ENCODE measurements at regions not wholly inside any gene's neighbourhood (a gene's known extent, or its start where the extent isn't known, plus 50 kb on each side); places are given as distances from the start of the nearest gene placed in this dataset.

DNA sequence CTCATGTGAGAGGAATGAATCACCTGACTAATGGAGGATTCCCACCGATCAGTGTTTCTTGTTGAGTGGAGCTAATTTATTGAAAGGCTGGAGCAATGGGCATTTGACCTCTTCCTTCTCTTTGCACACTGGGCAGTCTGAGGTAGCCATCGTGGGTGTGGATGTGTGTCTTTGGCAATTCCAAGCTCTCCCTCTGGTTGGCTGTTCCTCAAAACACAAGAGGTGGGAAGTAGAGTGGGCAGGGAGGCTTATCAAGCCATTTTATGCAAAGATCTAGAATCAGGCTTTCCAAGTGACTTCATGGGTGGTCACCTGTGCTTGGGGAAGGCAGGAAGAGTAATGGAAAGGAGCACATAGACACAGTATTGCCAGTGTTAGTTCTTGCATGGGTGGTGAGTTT, 154.8 kb downstream of the INSIG2 start:
- Histone ChIP-seq H3K9me3 (ENCODE audit: control insufficient read depth in 3 of 3, low read length in 3 of 3) (no peaks in the 10 kb centered on the region), H3K4me3 (ENCODE audit: low read length in 3 of 3) (no peak overlapping the region), H3K27me3 (ENCODE audit: control insufficient read depth in 3 of 3, insufficient read depth in 3 of 3, low read length in 3 of 3) (peaks cover 0 to 7% (median 0%) of the 10 kb centered on the region in 3 donors), H3K36me3 (ENCODE audit: control insufficient read depth in 3 of 3, insufficient read depth in 3 of 3, low read length in 3 of 3) (no peaks in the 10 kb centered on the region), H3K4me1 (ENCODE audit: control insufficient read depth in 3 of 3, insufficient read depth in 3 of 3, low read length in 3 of 3) (no peaks in the 10 kb centered on the region), H3K27ac (ENCODE audit: low read depth, low read length) (no peak overlapping the region), H3K9ac (ENCODE audit: low read depth in 1 of 3, low read length in 3 of 3) (no peak overlapping the region)

- no peaks in the 10 kb centered on the region for H3K4me1 ChIP-seq (ENCODE audit: control insufficient read depth in 3 of 3, insufficient read depth in 3 of 3, low read length in 3 of 3)
- H3K4me3 ChIP-seq (ENCODE audit: low read length in 3 of 3): no peak overlapping the region
- peaks cover 0 to 7% (median 0%) of the 10 kb centered on the region in 3 donors for H3K27me3 ChIP-seq (ENCODE audit: control insufficient read depth in 3 of 3, insufficient read depth in 3 of 3, low read length in 3 of 3)
- H3K9ac ChIP-seq (ENCODE audit: low read depth in 1 of 3, low read length in 3 of 3): no peak overlapping the region
- no peaks in the 10 kb centered on the region for H3K36me3 ChIP-seq (ENCODE audit: control insufficient read depth in 3 of 3, insufficient read depth in 3 of 3, low read length in 3 of 3)
- no peak overlapping the region for H3K27ac ChIP-seq (ENCODE audit: low read depth, low read length)
- H3K9me3 ChIP-seq (ENCODE audit: control insufficient read depth in 3 of 3, low read length in 3 of 3): no peaks in the 10 kb centered on the region
These were observed 153.9 kb downstream of the INSIG2 start for GRCh38 chr2:118242216-118242615.

DNA sequence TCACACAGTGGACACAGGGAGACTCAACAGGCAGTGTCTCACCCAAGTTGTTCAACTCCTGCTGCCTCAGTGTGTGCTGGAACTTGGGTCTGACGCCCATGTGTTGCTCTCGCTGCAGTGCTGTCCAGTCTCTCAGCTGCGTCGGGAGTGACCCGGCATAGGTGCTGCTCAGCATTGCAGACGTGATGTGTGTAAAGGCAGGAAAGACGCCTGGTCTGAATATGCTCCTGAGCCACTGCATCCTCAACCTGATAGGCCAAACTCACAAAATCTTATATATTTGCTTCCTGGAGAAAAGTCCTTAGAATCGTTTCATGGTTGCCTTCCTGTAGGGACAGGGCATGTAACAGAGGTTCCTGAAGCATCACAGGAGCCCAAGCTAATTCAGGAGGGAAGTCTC, 152.9 kb downstream of the INSIG2 start:
- H3K27ac ChIP-seq (ENCODE audit: low read depth, low read length): no peak overlapping the region
- no peak overlapping the region for H3K4me3 ChIP-seq (ENCODE audit: low read length in 3 of 3)
- H3K27me3 ChIP-seq (ENCODE audit: control insufficient read depth in 3 of 3, insufficient read depth in 3 of 3, low read length in 3 of 3): peaks cover 0 to 7% (median 0%) of the 10 kb centered on the region in 3 donors
- H3K9me3 ChIP-seq (ENCODE audit: control insufficient read depth in 3 of 3, low read length in 3 of 3): no peaks in the 10 kb centered on the region
- no peaks in the 10 kb centered on the region for H3K36me3 ChIP-seq (ENCODE audit: control insufficient read depth in 3 of 3, insufficient read depth in 3 of 3, low read length in 3 of 3)
- H3K9ac ChIP-seq (ENCODE audit: low read depth in 1 of 3, low read length in 3 of 3): no peak overlapping the region
- H3K4me1 ChIP-seq (ENCODE audit: control insufficient read depth in 3 of 3, insufficient read depth in 3 of 3, low read length in 3 of 3): no peaks in the 10 kb centered on the region

DNA sequence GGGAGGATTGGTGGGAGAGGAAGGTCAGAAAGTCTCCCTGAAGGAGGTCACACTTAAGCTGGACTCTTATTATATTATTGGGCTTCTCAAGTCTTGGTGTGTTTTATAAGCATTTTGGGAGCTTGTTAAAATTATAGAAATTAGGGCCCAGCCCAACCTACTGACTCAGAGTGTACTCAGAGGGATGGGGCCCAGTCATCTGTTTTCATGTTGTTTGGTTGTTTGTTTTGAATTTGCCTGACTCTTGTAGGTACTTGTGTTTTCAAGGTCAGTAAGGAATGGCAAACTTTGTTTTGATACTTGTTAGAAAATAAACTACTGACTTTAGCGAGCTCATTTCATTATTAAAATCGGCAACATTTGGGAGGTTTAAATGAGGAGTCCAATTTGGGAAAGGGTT, 152.0 kb downstream of the INSIG2 start:
- no peak overlapping the region for H3K27ac ChIP-seq (ENCODE audit: low read depth, low read length)
- no peak overlapping the region for H3K9ac ChIP-seq (ENCODE audit: low read depth in 1 of 3, low read length in 3 of 3)
- H3K36me3 ChIP-seq (ENCODE audit: control insufficient read depth in 3 of 3, insufficient read depth in 3 of 3, low read length in 3 of 3): no peaks in the 10 kb centered on the region
- no peaks in the 10 kb centered on the region for H3K4me1 ChIP-seq (ENCODE audit: control insufficient read depth in 3 of 3, insufficient read depth in 3 of 3, low read length in 3 of 3)
- H3K27me3 ChIP-seq (ENCODE audit: control insufficient read depth in 3 of 3, insufficient read depth in 3 of 3, low read length in 3 of 3): peaks cover 0 to 7% (median 0%) of the 10 kb centered on the region in 3 donors
- no peak overlapping the region for H3K4me3 ChIP-seq (ENCODE audit: low read length in 3 of 3)
- no peaks in the 10 kb centered on the region for H3K9me3 ChIP-seq (ENCODE audit: control insufficient read depth in 3 of 3, low read length in 3 of 3)

DNA sequence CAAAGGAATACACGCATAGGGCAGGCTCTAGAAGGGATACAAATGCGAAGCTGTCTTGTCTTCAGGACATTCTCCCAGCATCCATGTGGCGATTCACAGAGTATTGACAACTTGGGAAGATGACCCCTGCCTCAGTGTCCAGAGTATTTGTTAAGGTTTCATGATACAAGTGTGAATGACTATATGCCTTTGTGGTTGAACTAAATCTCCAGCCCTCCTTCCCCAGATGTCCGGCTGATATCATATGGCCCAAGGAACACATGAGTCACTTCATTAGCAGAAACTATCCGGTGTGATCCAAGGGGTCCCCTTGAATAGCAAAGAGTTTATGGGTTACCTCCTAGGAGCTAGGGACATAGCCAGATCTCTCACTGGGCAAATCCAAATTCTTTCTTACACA, 151.0 kb downstream of the INSIG2 start:
- Histone ChIP-seq H3K27me3 (ENCODE audit: control insufficient read depth in 3 of 3, insufficient read depth in 3 of 3, low read length in 3 of 3) (peaks cover 0 to 7% (median 0%) of the 10 kb centered on the region in 3 donors), H3K4me1 (ENCODE audit: control insufficient read depth in 3 of 3, insufficient read depth in 3 of 3, low read length in 3 of 3) (no peaks in the 10 kb centered on the region), H3K27ac (ENCODE audit: low read depth, low read length) (no peak overlapping the region), H3K9ac (ENCODE audit: low read depth in 1 of 3, low read length in 3 of 3) (no peak overlapping the region), H3K9me3 (ENCODE audit: control insufficient read depth in 3 of 3, low read length in 3 of 3) (no peaks in the 10 kb centered on the region), H3K36me3 (ENCODE audit: control insufficient read depth in 3 of 3, insufficient read depth in 3 of 3, low read length in 3 of 3) (no peaks in the 10 kb centered on the region), H3K4me3 (ENCODE audit: low read length in 3 of 3) (no peak overlapping the region)

DNA sequence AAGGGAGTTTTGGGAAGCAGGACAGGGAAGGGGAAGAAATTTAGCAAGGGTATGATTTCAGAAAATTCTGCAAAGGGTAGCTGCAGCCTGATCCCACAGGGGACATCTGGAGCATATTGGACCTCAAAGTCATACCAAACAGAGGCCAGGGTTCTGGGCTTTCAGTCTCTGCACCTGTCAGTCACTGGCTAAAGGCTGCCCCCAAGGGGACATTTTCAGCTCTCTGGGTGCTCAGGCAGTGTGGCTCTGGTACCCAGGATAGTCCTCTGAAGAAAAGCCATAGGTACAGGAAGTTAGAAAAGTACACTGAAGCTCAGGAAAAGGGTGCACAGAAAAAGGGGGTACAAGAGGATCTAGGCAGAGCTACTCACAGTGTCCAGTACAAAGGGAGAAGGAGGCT, 149.2 kb downstream of the INSIG2 start:
- H3K4me3 ChIP-seq (ENCODE audit: low read length in 3 of 3): no peak overlapping the region
- no peaks in the 10 kb centered on the region for H3K4me1 ChIP-seq (ENCODE audit: control insufficient read depth in 3 of 3, insufficient read depth in 3 of 3, low read length in 3 of 3)
- H3K27ac ChIP-seq (ENCODE audit: low read depth, low read length): no peak overlapping the region
- H3K9ac ChIP-seq (ENCODE audit: low read depth in 1 of 3, low read length in 3 of 3): no peak overlapping the region
- H3K36me3 ChIP-seq (ENCODE audit: control insufficient read depth in 3 of 3, insufficient read depth in 3 of 3, low read length in 3 of 3): no peaks in the 10 kb centered on the region
- H3K27me3 ChIP-seq (ENCODE audit: control insufficient read depth in 3 of 3, insufficient read depth in 3 of 3, low read length in 3 of 3): peaks cover 0 to 2% (median 0%) of the 10 kb centered on the region in 3 donors
- H3K9me3 ChIP-seq (ENCODE audit: control insufficient read depth in 3 of 3, low read length in 3 of 3): no peaks in the 10 kb centered on the region

DNA sequence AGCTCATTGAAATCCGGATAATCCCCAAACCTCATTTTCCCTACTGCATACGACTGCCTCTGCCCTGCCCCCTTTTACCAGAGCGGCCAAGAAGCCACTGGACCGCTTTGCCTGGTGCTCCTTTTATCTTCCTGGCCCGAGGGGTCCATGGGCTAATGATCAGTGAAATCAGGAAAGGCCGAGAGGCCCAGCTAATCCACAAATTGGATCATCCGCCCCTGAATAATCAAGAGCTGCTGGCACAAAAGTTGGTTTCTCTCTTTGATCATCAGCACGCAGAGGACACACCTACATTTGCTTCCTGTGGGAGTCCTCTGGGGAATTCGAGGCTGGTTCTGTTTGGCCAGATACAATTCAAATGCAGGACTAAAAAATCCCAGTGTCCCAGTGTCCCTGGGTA, 144.5 kb downstream of the INSIG2 start:
- Histone ChIP-seq H3K36me3 (ENCODE audit: control insufficient read depth in 3 of 3, insufficient read depth in 3 of 3, low read length in 3 of 3) (no peaks in the 10 kb centered on the region), H3K9me3 (ENCODE audit: control insufficient read depth in 3 of 3, low read length in 3 of 3) (no peaks in the 10 kb centered on the region), H3K27me3 (ENCODE audit: control insufficient read depth in 3 of 3, insufficient read depth in 3 of 3, low read length in 3 of 3) (peaks cover 0 to 5% (median 2%) of the 10 kb centered on the region in 3 donors), H3K9ac (ENCODE audit: low read depth in 1 of 3, low read length in 3 of 3) (no peak overlapping the region), H3K4me3 (ENCODE audit: low read length in 3 of 3) (no peak overlapping the region), H3K27ac (ENCODE audit: low read depth, low read length) (no peak overlapping the region), H3K4me1 (ENCODE audit: control insufficient read depth in 3 of 3, insufficient read depth in 3 of 3, low read length in 3 of 3) (peaks cover 0 to 2% (median 0%) of the 10 kb centered on the region in 3 donors)

GRCh38 chr2:118232391-118232790, 144.1 kb downstream of the INSIG2 start:
- H3K27ac ChIP-seq (ENCODE audit: low read depth, low read length): no peak overlapping the region
- H3K36me3 ChIP-seq (ENCODE audit: control insufficient read depth in 3 of 3, insufficient read depth in 3 of 3, low read length in 3 of 3): no peaks in the 10 kb centered on the region
- no peak overlapping the region for H3K9ac ChIP-seq (ENCODE audit: low read depth in 1 of 3, low read length in 3 of 3)
- peaks cover 0 to 5% (median 2%) of the 10 kb centered on the region in 3 donors for H3K27me3 ChIP-seq (ENCODE audit: control insufficient read depth in 3 of 3, insufficient read depth in 3 of 3, low read length in 3 of 3)
- peaks cover 0 to 4% (median 0%) of the 10 kb centered on the region in 3 donors for H3K4me1 ChIP-seq (ENCODE audit: control insufficient read depth in 3 of 3, insufficient read depth in 3 of 3, low read length in 3 of 3)
- H3K9me3 ChIP-seq (ENCODE audit: control insufficient read depth in 3 of 3, low read length in 3 of 3): no peaks in the 10 kb centered on the region
- no peak overlapping the region for H3K4me3 ChIP-seq (ENCODE audit: low read length in 3 of 3)

GRCh38 chr2:118231759-118232158, 143.5 kb downstream of the INSIG2 start:
- no peak overlapping the region for H3K27ac ChIP-seq (ENCODE audit: low read depth, low read length)
- H3K9me3 ChIP-seq (ENCODE audit: control insufficient read depth in 3 of 3, low read length in 3 of 3): no peaks in the 10 kb centered on the region
- H3K27me3 ChIP-seq (ENCODE audit: control insufficient read depth in 3 of 3, insufficient read depth in 3 of 3, low read length in 3 of 3): peaks cover 0 to 5% (median 3%) of the 10 kb centered on the region in 3 donors
- H3K4me1 ChIP-seq (ENCODE audit: control insufficient read depth in 3 of 3, insufficient read depth in 3 of 3, low read length in 3 of 3): peaks cover 0 to 4% (median 0%) of the 10 kb centered on the region in 3 donors
- no peak overlapping the region for H3K9ac ChIP-seq (ENCODE audit: low read depth in 1 of 3, low read length in 3 of 3)
- H3K4me3 ChIP-seq (ENCODE audit: low read length in 3 of 3): no peak overlapping the region
- H3K36me3 ChIP-seq (ENCODE audit: control insufficient read depth in 3 of 3, insufficient read depth in 3 of 3, low read length in 3 of 3): no peaks in the 10 kb centered on the region

- H3K4me1 ChIP-seq (ENCODE audit: control insufficient read depth in 3 of 3, insufficient read depth in 3 of 3, low read length in 3 of 3): peaks cover 3 to 9% (median 8%) of the 10 kb centered on the region in 3 donors
- H3K27ac ChIP-seq (ENCODE audit: low read depth, low read length): no peak overlapping the region
- H3K27me3 ChIP-seq (ENCODE audit: control insufficient read depth in 3 of 3, insufficient read depth in 3 of 3, low read length in 3 of 3): peaks cover 12 to 23% (median 13%) of the 10 kb centered on the region in 3 donors
- no peak overlapping the region for H3K9ac ChIP-seq (ENCODE audit: low read depth in 1 of 3, low read length in 3 of 3)
- no peak overlapping the region for H3K4me3 ChIP-seq (ENCODE audit: low read length in 3 of 3)
- no peaks in the 10 kb centered on the region for H3K36me3 ChIP-seq (ENCODE audit: control insufficient read depth in 3 of 3, insufficient read depth in 3 of 3, low read length in 3 of 3)
- H3K9me3 ChIP-seq (ENCODE audit: control insufficient read depth in 3 of 3, low read length in 3 of 3): no peaks in the 10 kb centered on the region
These were observed 139.6 kb downstream of the INSIG2 start for GRCh38 chr2:118227698-118228508.

Data from skeletal muscle tissue (tissue), 3 donors.